ENCODE measurements at regions not wholly inside any gene's neighbourhood (a gene's known extent, or its start where the extent isn't known, plus 50 kb on each side); places are given as distances from the start of the nearest gene placed in this dataset.

GRCh38 chr5:93673316-93673954 lies 68.0 kb downstream of the POU5F2 start:
- ATAC-seq (no peak), DNase-seq (ENCODE audit: low read depth, low spot score) (no peak), FAIRE-seq (no peak)
- H3K9me3 ChIP-seq (replicated peaks; ENCODE audit: control insufficient read depth, insufficient read depth, low read length), result no peaks in the 10 kb centered on the region
- intact Hi-C loops (cut with micrococcal nuclease; ENCODE audit: unreplicated experiment), result no loop called here
- H3K79me2 ChIP-seq (ENCODE audit: control insufficient read depth, insufficient read depth, low read length), result no peaks in the 10 kb centered on the region
- H3K27ac ChIP-seq (ENCODE audit: control insufficient read depth, insufficient read depth), result no peak overlapping the region
- ChIA-PET SMC1A (ENCODE audit: uncharacterized antibody, unreplicated experiment) (interaction anchor here (0.7 to 1.3 kb wide), 3 partner anchors 11 to 424 kb away, joined by 3 read pairs; no protein-coding TSS in a partner anchor), RAD21 (ENCODE audit: unreplicated experiment) (no interaction called here), POLR2A (no interaction called here), CTCF (interaction anchor here (1.2 to 1.5 kb wide), 2 partner anchors 8 to 48 kb away, joined by 3 read pairs; no protein-coding TSS in a partner anchor)
- WGBS (ENCODE audit: insufficient coverage, insufficient replicate concordance, low lambda C conversion rate, missing lambda C conversion rate), result 27% methylated on average over 4 of the region's 4 CpGs
- no peaks in the 10 kb centered on the region for H4K20me1 ChIP-seq (ENCODE audit: control insufficient read depth, insufficient read depth)
- H3K4me3 ChIP-seq, result no peak overlapping the region
- BruUV-seq (replicated peaks), result no TSS peak
- in situ Hi-C loops (cut with MboI), result no loop called here
- TF ChIP-seq POU2F2 (IDR thresholded peaks at IDR 0.05; ENCODE audit: borderline replicate concordance, low read depth, low read length) (no peak), ATF2 (IDR thresholded peaks at IDR 0.05; ENCODE audit: low read length) (no peak), SREBF2 (IDR thresholded peaks at IDR 0.05; ENCODE audit: low read length) (no peak), NBN (IDR thresholded peaks at IDR 0.05) (no peak), MYB (IDR thresholded peaks at IDR 0.05; ENCODE audit: borderline replicate concordance, low read depth, low read length) (no peak), PAX8 (IDR thresholded peaks at IDR 0.05) (no peak), E2F8 (IDR thresholded peaks at IDR 0.05; ENCODE audit: low read depth, partially characterized antibody) (no peak), RELA (IDR thresholded peaks at IDR 0.05; ENCODE audit: borderline replicate concordance, partially characterized antibody) (no peak), TARDBP (IDR thresholded peaks at IDR 0.05; ENCODE audit: borderline replicate concordance) (no peak), MAX (IDR thresholded peaks at IDR 0.05; ENCODE audit: low read depth, low read length) (no peak), SUZ12 (IDR thresholded peaks at IDR 0.05; ENCODE audit: unreplicated experiment) (no peak), CBX3 (IDR thresholded peaks at IDR 0.05; ENCODE audit: borderline replicate concordance, low read depth) (no peak)
- H3K9ac ChIP-seq (ENCODE audit: control insufficient read depth, insufficient read depth, low read length), result no peak overlapping the region
- no peak overlapping the region for H2AFZ ChIP-seq (ENCODE audit: control insufficient read depth, low read depth, low read length)
- H3K4me1 ChIP-seq (ENCODE audit: control insufficient read depth, insufficient read depth, low read length), result peaks cover 4% of the 10 kb centered on the region; the same call in 1 of the 2 replicates
- no peaks in the 10 kb centered on the region for H3K36me3 ChIP-seq (ENCODE audit: control insufficient read depth in 2 of 2, insufficient read depth in 2 of 2, low read length in 1 of 2)
- no peak overlapping the region for H3K4me2 ChIP-seq (ENCODE audit: control insufficient read depth, insufficient read depth)
- H3K27me3 ChIP-seq (replicated peaks in 1 of 2; ENCODE audit: control insufficient read depth in 2 of 2, insufficient read depth in 2 of 2, low read length in 1 of 2), result no peaks in the 10 kb centered on the region

Measured in GM12878 (cell line).